EL (cell line): ENCODE measurements at regions not wholly inside any gene's neighbourhood (a gene's known extent, or its start where the extent isn't known, plus 50 kb on each side); places are given as distances from the start of the nearest gene placed in this dataset.

ENCODE experiments used
- DNase-seq: peaks from one replicate; pipeline ENCODE4 v3.0.0-alpha.2; 2016

DNA sequence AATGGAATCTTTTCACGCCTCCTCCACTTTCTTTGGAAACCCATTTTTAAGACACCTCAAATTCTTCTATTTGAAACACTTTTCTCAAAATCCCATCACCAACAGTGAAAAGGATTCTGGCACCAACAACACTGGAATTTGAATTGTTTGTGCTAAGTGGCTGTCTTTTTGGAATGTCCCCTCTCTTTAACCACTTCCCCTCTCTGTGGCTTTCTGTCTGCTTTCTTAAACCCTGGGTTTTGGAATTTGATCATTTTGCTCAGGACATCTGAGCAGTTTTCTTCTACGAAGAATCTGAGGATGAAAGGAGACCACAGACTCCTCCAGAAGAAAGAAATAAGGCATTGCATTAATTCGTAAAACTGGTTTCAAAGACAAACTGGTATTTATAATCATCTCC lies 89.0 kb downstream of the MXRA5 start:
- no peak for DNase-seq

DNA sequence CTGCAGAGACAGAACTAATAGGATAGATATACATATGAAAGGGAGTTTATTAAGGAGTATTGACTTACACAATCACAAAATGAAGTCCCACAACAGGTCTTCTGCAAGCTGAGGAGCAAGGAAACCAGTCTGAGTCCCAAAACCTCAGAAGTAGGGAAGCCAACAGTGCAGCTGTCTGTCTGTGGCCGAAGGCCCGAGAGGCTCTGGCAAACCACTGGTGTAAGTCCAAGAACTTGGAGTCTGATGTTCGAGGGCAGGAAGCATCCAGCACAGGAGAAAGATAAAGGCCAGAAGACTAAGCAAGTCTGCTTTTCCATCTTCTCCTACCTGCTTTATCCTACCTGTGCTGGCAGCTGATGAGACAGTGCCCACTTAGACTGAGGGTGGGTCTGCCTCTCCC lies 89.6 kb downstream of the MXRA5 start:
- DNase-seq, result no peak

DNA sequence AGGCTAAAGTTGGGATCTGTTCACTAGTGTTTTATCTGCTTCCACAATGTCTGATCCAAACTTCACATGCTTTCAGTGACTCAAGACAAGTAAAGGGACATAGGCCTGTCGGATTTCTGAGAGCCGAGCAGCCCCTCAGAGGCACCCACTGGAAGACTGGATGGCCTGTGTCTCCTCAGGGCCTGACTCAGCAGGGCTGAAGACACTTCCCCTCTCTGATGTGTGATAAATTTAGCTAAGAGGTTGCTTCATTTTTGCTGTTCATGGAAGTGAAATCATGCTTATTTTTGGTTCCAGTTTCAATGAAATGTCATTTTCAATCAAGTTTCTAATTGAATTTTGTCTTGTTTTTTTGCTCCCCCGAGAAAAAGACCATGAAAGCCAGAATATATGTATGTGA lies 93.7 kb downstream of the MXRA5 start:
- DNase-seq, result no peak

DNA sequence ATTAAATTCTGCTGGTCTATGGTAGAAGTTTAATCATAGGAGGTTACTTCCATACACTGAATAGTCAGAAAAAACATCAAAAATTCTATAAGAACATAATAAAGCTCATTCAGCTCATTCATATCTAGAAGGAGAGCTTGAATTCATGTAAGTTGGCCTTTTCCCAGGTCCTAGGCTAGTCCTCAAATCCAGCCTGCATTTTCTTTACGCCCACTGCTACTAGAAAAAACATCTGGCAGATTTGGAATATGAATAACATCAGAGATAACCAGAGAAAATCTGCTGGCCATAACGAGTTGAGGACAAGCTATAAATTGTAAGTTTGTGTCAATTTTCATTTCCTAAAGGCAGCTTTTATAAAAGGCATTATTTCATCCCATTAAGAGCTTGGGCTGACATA lies 95.5 kb downstream of the MXRA5 start:
- DNase-seq, result no peak

- peak; percentile 10 for DNase-seq
Measured at GRCh38 chrX:3244955-3245354, 101.5 kb downstream of the MXRA5 start.

DNA sequence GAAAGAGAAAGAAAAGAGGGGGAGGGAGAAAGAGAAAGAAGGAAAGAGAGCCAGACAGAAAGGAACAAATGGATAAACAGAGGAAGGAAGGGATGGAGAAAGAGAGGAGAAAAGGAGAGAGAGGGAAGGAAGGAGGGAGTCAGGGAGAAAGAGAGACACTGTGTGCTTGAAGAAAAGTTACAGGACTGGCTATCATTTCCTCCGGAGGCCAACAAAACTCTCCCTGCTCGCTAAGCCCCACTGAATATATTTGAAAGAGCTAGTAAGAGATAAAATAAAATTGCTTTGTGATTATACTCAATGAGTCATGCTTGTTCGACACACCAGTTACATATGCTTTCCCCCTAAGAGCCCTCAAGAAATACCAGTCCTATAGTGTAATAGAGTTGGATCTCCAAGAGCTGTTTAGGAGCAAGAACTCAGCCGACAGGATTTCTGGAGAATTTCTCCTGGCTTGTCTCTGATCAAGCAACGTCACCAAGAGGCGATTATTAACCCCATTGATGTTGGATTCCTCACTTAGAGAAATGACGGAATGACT lies 102.2 kb downstream of the MXRA5 start:
- peak; percentile 80 for DNase-seq

DNA sequence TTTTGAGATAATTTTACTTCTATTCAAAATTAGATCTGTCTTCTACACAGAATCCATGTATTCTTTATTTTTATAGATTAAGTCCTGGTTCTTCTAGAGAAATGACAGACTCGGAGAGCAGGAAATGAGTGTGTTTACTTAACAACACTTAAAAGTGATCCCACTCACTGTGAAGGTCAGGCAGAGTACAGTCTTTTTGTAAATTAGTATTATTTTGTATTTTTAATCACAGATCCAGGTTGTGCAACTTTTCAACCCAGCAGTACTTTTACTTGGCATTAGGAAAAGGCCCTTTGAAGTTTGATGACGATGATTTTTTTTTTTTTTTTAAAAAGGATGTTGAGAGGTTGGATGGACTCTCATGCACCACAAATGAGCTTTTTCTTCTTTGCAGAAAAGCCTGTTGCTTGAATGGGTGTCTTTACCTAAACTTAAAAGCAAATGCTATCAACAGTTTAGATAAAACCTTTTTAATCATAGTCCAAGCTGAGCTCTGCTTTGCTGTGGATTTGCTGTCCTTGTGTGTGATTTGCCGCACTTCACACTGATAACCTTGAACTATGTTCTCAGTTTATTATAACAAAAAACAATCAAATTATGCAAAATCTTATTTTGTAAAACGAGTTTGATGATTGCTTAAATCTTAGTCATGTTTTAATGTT lies 114.1 kb downstream of the MXRA5 start:
- DNase-seq, result no peak

DNA sequence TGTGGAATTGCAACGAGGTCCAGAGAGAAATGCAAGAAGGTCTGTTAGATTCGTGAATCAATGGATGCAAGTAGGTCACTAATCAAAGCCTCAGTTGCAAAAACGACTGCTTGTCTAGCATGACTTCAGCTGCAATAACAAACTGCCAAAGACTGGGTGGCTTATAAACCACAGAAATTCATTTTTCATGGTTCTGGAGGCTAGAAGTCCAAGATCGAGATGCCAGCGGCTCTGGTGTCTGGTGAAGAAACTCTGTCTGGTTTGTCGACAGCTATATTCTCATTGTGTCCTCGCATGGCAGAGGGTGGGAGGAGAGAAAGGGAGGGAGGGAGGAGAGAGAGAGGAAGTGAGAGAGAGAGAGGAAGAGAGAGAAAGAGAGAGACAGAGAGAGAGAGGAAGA lies 114.7 kb downstream of the MXRA5 start:
- no peak for DNase-seq

DNA sequence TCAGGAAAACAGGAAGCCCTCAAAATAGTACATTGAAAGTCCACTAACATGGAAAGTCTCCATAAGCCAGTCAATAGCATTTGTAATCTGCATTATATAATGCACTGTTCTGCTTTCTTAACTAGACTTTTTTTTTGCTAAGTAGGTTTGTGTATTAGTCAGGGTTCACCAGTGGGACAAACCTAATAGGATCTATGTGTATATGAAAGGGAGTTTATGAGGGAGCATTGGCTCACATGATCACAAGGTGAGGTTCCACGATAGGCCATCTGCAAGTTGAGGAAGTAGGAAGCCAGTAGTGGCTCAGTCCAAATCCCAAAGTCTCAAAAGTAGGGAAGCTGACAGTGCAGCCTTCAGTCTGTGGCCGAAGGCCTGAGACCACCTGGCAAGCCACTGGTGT lies 116.0 kb downstream of the MXRA5 start:
- DNase-seq, result no peak

- DNase-seq, result no peak
Measured at GRCh38 chrX:3227526-3227925, 118.9 kb downstream of the MXRA5 start.

GRCh38 chrX:3226087-3226486 lies 120.4 kb downstream of the MXRA5 start:
- DNase-seq, result no peak

DNA sequence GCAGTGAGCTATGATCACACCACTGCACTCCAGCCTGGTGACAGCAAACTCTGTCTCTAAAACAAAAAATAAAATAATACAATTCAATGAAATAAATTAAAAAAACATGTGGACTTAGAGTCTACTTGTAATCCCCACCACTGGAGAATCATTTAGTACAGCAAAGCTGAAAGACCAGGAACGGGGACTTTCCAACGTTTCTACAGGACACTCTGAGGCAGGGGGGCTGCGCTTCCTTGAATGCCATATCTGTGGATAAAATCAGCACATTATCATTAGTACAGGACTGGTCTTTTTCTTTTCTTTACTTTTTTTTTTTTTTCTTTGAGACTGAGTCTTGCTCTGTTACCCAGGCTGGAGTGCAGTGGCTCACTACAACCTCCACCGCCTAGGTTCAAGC lies 124.8 kb downstream of the MXRA5 start:
- DNase-seq, result no peak

GRCh38 chrX:3219667-3220066 lies 126.8 kb downstream of the MXRA5 start:
- no peak for DNase-seq

DNA sequence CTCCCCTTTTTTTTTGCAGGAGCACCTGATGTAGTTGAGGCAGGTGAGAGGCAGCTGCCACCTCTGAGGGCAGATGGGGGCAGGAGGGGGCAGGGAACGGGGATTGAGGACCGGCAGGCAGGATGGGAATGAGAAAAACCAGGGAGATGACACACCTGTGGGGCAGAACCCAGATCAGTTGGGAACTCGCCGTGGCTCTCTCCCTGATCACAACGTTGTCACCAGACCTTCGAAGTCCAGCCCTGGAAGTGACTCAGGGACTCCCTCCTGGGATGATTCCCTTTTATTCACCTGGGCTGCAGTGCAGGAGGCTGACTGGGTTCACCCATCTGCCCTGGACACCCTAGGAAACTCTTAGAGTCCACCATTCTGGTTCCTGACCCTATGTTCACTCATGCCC lies 127.2 kb downstream of the MXRA5 start:
- DNase-seq, result no peak

- DNase-seq, result no peak
Measured at GRCh38 chrX:3218442-3218841, 128.0 kb downstream of the MXRA5 start.

DNA sequence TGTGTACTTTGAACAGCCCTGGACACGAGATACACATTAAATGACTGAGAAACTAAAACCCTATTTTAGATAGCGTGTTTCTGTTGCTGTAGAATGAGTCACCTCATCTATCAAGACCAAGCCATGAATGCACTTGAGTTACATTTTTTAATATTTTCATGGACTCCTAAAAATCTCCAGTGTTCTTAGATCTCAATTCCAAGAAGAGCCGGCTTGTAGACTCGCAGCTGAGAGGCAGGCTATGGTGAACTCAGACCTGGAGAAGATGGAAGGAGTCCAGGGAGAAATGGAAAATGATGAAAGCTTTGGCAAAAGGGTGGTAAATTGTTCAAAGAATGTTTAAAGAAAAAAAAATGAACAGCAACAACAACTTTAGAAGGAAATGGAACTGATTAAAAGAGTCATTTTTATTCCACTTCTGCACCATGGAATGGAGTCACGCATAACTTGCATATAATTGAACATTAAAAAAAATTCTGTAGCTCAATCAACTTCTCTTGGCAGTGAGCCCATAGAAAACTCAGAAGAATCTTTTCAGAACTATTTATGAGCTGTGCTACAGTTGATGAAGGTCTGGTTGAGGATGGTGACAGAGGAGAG lies 129.8 kb downstream of the MXRA5 start:
- no peak for DNase-seq

GRCh38 chrX:3215249-3215648 lies 131.2 kb downstream of the MXRA5 start:
- DNase-seq, result no peak

- DNase-seq, result no peak
Measured at GRCh38 chrX:3206314-3206713, 140.1 kb downstream of the MXRA5 start.

GRCh38 chrX:3204606-3205005 lies 141.8 kb downstream of the MXRA5 start:
- no peak for DNase-seq

DNA sequence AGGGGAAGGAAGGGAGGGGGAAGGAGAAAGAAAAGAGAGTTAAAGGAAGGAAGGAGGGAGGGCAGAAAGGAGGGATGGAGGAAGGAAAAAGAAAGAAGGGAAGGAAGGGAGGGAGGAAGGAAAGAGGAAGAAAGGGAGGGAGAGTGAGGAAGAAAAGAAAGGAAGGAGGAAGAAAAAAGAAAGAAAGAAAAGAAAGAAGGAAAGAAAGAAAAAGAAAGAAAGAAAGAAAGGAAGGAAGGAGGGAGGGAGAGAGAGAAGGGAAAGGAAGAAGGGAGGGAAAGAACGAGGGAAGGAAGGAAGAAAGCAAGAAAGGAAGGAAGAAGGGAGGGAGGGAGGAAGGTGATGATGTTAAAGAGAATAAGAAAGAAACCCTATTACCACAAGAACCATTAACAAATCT lies 150.6 kb downstream of the MXRA5 start:
- DNase-seq, result no peak

DNA sequence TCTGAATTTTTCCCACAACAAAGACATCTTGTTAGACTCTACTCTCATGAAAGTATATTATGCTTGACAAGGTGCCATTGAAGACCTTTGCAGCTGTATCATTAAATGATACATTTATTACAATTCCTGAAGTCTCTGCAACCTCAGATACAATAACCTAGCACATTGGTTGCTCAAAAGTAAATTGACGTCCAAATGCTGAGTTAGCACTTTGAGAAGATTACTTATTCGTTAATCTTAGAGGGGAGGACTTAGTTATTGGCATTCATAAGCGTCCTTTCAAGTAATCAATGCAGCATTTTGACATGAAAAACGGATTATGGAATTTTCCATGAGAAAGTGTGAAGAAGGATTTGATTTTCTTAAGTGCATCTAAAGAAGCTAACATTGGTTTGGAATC lies 151.6 kb downstream of the ARSF start:
- DNase-seq, result no peak

- DNase-seq, result no peak
Measured at GRCh38 chrX:3191796-3192195, 150.5 kb downstream of the ARSF start.

DNA sequence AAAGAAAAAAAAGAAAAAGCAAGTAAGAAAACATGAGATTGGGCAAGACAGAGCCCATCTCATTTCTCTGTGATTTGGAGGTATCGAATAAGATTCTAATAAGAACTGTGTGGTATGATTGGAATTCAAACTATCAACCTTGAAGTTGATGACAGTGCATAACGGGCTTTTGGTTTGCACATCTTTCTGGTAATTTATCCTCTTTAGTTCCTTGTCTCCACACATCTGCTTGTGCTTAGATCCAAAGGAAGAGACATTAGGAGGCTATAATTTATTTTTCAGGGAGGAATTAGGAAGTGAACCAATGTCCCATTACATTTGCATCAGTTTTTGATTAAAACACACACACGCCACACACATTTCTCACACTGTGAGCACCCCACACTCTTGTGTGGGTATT lies 149.9 kb downstream of the ARSF start:
- peak; percentile 21 for DNase-seq

GRCh38 chrX:3184176-3184930 lies 143.1 kb downstream of the ARSF start:
- peak; percentile 76 for DNase-seq
